D341Med (cell line): ENCODE measurements at regions not wholly inside any gene's neighbourhood (a gene's known extent, or its start where the extent isn't known, plus 50 kb on each side); places are given as distances from the start of the nearest gene placed in this dataset.
"Not testable (repeated sequence)": the region's sequence is repeated elsewhere in the genome, so short reads cannot be mapped to it uniquely, and the experiment has no call there.

Experiments used
- DNase-seq: peaks from one replicate; pipeline ENCODE4 v3.0.0; 2012; ENCODE audit warnings: low spot score

GRCh38 chr11:71721840-71722239, 111.2 kb upstream of the DEFB108B start:
- not testable (repeated sequence) for DNase-seq

DNA sequence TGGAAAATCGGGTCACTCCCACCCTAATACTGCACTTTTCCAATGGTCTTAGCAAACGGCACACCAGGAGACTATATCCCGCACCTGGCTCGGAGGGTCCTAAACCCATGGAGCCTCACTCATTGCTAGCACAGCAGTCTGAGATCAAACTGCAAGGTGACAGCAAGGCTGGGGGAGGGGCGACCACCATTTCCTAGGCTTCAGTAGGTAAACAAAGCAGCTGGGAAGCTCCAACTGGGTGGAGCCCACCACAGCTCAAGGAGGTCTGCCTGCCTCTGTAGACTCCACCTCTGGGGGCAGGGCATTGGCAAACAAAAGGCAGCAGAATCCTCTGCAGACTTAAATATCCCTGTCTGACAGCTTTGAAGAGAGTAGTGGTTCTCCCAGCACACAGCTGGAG, 109.0 kb upstream of the DEFB108B start:
- DNase-seq = not testable (repeated sequence)

- DNase-seq = not testable (repeated sequence)
These were observed 102.3 kb upstream of the DEFB108B start for GRCh38 chr11:71730748-71731147.

DNA sequence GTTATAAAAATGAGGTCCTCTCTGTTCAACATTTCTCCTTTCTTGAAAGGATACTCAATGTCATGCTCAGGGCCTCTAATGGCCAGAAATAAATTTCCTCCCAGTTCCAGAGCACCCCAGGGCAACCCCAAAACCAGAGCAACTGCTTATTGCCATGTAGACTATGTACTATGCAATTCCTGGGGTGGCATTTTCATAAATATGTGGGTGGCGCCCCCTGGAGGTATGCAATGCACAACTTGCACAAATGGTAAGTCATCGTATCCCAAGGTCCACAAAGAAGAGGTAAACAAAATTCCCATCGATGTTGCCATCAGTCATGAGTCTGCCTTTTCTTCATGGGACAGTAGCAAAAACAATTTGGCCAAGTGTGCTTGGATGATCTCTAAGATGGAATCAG, 98.6 kb upstream of the DEFB108B start:
- not testable (repeated sequence) for DNase-seq

DNA sequence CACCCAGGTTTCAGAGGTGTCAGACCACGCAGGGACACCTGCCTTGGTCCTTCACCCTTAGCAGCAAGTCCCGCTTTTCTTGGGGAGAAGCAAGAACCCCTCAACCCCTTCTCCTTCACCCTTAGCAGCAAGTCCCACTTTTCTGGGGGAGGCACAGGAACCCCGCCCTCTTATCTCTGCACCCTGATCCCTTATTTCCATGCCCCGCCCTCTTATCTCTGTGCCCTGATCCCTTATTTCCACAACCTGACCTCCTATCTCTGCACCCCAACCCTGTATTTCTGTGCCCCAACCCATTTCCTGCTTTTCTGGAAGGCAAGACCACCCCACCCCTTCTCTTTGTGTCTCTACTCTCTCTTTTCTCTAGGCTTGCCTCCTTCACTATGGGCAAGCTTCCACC, 94.7 kb upstream of the DEFB108B start:
- not testable (repeated sequence) for DNase-seq

DNA sequence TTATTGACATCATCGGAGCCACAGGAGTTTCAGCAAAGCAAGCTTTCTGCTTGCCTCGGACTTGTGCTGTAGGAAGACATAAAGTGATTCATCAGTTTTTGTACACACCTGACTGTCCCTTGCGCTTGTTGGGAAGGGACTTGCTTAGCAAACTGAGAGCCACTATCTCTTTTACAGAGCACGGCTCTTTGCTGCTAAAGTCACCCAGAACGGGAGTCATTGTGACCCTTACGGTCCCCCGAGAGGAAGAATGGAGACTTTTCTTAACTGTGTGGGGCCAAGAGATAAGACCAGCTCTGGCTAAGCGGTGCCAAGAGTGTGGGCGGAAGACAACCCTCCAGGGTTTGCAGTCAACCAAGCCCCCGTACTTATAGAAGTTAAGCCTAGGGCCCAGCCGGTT, 89.6 kb upstream of the DEFB108B start:
- DNase-seq = not testable (repeated sequence)

DNA sequence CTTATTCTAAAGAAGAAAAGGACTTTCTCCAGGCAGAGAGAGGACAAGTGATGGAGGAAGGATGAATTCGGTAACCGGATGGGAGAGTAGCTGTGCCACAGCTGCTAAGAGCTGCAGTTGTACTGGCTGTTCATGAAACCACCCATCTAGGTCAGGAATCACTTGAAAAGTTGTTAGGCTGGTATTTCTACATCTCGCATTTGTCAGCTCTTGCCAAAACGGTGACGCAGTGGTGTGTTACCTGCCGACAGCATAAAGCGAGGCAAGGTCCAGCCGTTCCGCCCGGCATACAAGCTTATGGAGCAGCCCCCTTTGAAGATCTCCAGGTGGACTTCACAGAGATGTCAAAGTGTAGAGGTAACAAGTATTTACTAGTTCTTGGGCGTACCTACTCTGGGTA, 87.3 kb upstream of the DEFB108B start:
- DNase-seq = not testable (repeated sequence)

DNA sequence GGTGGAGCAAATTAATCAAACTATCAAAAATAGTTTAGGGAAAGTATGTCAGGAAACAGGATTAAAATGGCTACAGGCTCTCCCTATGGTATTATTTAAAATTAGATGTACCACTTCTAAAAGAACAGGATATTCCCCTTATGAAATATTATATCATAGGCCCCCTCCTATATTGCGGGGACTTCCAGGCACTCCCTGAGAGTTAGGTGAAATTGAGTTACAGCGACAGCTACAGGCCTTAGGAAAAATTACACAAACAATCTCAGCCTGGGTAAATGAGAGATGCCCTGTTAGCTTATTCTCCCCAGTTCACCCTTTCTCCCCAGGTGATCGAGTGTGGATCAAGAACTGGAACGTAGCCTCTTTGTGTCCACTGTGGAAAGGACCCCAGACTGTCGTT, 86.7 kb upstream of the DEFB108B start:
- not testable (repeated sequence) for DNase-seq

DNA sequence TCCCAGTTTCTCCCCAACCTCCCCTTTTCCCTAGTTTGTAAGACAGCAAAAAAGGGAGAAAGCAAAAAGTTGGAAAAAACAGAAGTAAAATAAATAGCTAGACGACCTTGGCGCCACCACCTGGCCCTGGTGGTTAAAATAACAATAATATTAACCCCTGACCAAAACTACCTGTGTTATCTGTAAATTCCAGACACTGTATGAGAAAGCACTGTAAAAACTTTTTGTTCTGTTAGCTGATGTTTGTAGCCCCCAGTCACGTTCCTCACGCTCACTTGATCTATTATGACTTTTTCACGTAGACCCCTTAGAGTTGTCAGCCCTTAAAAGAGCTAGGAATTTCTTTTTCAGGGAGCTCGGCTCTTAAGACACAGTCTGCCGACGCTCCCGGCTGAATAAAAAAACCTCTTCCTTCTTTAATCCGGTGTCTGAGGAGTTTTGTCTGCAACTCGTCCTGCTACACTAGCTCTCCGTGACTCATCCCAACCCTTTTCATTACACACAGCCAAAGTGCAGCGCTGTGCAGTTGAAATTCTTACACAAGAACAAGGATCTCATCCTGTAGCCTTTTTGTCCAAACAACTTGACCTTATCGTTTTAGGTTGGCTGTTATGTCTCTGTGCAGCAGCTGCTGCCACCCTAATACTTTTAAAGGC, 83.9 kb upstream of the DEFB108B start:
- DNase-seq = not testable (repeated sequence)

- DNase-seq = not testable (repeated sequence)
These were observed 82.1 kb upstream of the DEFB108B start for GRCh38 chr11:71750908-71751307.

DNA sequence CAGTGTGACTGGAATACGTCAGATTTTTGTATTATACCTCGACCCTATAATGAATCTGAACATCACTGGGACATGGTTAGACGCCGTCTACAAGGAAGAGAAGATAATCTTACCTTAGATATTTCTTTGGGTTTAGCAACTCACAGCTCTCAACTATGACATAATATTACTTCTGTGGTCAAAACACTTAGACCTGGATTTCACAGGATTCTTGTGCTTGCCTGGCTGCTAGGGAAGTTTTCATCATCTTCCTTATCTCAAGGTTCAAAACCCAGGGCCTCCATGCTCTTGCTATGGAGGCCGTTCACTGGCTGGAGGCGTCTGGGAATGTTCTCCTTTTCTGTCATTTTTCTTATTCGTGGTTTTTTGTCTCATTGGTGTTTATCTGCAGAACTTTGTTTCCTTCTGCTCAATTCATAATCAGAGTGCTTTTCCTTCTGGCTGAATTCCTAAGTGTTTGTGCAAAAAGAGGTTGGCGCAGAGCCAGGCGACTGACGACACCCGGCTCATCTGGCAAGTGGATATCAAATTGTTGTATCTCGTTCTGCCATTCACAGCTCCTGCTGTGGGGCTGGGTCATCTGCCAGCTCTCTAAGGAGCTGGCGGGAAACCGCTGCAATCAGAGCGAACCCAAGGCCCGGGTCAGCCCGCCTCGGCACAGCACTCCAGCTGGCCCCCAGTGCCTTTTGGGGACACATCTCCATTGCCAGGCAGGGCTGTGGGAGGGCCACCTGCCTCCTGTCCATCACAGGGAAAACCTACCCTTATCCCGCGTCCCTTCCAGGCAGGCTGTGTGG, 68.1 kb upstream of the DEFB108B start:
- not testable (repeated sequence) for DNase-seq

- DNase-seq = not testable (repeated sequence)
These were observed 66.0 kb upstream of the DEFB108B start for GRCh38 chr11:71767016-71767415.

DNA sequence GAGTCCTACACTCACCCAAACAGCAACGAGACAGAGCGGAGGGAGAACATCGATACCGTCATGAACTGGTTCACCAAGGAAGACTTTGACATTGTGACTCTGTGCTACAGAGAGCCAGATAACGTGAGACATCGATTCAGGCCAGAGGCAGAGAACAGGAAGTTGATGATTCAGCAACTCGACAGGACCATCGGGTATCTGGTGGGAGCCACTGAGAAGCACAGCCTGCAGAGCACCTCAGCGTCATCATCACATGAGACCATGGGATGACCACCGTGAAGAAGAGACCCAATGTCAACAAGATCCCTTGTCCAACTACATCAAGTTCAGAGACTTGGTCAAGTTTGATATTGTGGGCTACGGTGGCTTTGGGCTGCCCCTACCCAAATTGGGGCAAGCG, 60.8 kb upstream of the DEFB108B start:
- DNase-seq = not testable (repeated sequence)

- no peak for DNase-seq
These were observed 58.3 kb upstream of the DEFB108B start for GRCh38 chr11:71774603-71775222.

- not testable (repeated sequence) for DNase-seq
These were observed 52.9 kb upstream of the DEFB108B start for GRCh38 chr11:71780116-71780515.

DNA sequence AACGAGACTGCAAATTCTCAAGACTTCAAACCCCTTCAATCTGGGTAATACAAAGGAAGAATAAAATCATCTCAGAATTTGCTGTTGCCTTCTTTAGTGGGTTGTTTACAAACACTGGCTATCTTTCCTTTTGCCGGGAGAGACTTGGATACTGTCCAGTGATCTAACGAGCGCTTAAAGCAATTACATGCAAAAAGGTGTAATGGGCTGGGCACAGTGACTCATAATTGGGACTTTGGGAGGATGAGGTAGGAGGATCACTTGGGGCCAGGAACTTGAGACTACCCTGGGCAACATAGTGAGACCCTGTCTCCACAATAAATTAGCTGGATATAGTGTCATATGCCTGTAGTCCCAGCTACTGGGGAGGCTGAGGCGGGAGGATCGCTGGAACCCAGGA, 52.2 kb upstream of the DEFB108B start:
- DNase-seq = not testable (repeated sequence)

GRCh38 chr11:71781491-71781890, 51.5 kb upstream of the DEFB108B start:
- not testable (repeated sequence) for DNase-seq

- DNase-seq = not testable (repeated sequence)
These were observed 50.7 kb upstream of the DEFB108B start for GRCh38 chr11:71782229-71782861.

DNA sequence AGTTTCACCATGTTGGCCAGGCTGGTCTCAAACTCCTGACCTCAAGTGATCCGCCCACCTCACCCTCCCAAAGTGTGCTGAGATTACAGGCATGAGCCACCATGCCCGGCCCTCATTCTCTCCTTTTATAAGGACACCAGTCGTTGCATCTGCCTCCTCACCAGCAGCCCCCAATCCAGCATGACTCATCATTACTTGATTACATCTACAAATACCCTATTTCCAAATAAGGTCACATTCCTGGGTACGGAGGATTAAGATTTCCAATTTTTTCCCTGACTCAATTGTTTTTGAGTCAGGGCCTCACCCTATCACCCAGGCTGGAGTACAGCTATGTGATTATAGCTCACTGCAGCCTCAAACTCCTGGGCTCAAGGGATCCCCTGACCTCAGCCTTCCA, 49.8 kb upstream of the DEFB108B start:
- not testable (repeated sequence) for DNase-seq
